ENCODE measurements at regions not wholly inside any gene's neighbourhood (a gene's known extent, or its start where the extent isn't known, plus 50 kb on each side); places are given as distances from the start of the nearest gene placed in this dataset.

- TF ChIP-seq CTCF (IDR thresholded peaks at IDR 0.05 in 8 of 11, conservative IDR thresholded peaks at IDR 0.05 in 3 of 11) (no peak), POLR2A (IDR thresholded peaks at IDR 0.05) (no peak)
These were observed 740.3 kb downstream of the CENPC start for GRCh38 chr4:66804979-66805378.
